HEK293 (cell line): ENCODE measurements at regions not wholly inside any gene's neighbourhood (a gene's known extent, or its start where the extent isn't known, plus 50 kb on each side); places are given as distances from the start of the nearest gene placed in this dataset.

Experiments
- CTCF ChIA-PET: fragments of 350-600 bp; formaldehyde crosslinking; extraction: SDS; loops from one replicate; lab custom pipeline; 2021; ENCODE audit warnings: antibody characterized with exemption; lab: Yijun Ruan, JAX
- POLR2A ChIA-PET: fragments of 300-600 bp; formaldehyde crosslinking; extraction: SDS; loops from one replicate; lab custom pipeline; 2020; ENCODE audit warnings: antibody characterized with exemption, inconsistent platforms; lab: Yijun Ruan, JAX
- H3K27ac ChIP-seq: fragments of 200-500 bp; sonication (Bioruptor generic); 2 replicates; pipeline ENCODE4 v1.5.1; 2014; ENCODE audit warnings: low read depth, low read length, control low read depth, inconsistent platforms; ENCODE audit errors: extremely low read depth
- H3K36me3 ChIP-seq, 2 experiments: fragments of 200-500 bp in 1 of 2; sonication (Bioruptor generic) in 1 of 2; 1 replicate in 1 of 2; 2 replicates in 1 of 2; pipeline ENCODE4 v1.5.1; 2014 to 2017; ENCODE audit warnings: inconsistent platforms in 2 of 2, low read length in 2 of 2; ENCODE audit not compliant: control insufficient read depth in 2 of 2, insufficient read depth in 1 of 2
- H3K4me1 ChIP-seq: fragments of 200-500 bp; sonication (Bioruptor generic); 2 replicates; pipeline ENCODE4 v1.5.1; 2014; ENCODE audit warnings: mild to moderate bottlenecking, low read length, inconsistent platforms; ENCODE audit not compliant: control insufficient read depth, insufficient read depth
- H3K4me3 ChIP-seq: 2 replicates; pipeline ENCODE4 v1.5.1; 2011; ENCODE audit warnings: low read depth, mild to moderate bottlenecking, control low read depth, low read length, moderate library complexity
- H3K9me3 ChIP-seq: fragments of 200-500 bp; sonication (Bioruptor generic); 2 replicates; pipeline ENCODE4 v1.5.1; 2014; ENCODE audit warnings: low read depth, low read length, inconsistent platforms; ENCODE audit not compliant: control insufficient read depth, insufficient read depth
- HOXC10 ChIP-seq: sonication (generic); formaldehyde crosslinking; IDR thresholded peaks from 2 replicates; pipeline ENCODE4 v1.8.1; 2023; ENCODE audit warnings: mild to moderate bottlenecking, missing genetic modification reagents
- PRDM6 ChIP-seq: fragments of 450-650 bp; formaldehyde crosslinking; IDR thresholded peaks from 2 replicates; pipeline ENCODE4 v1.5.1; 2017; ENCODE audit warnings: missing biosample characterization, missing genetic modification characterization
- SP7 ChIP-seq: fragments of 450-650 bp; formaldehyde crosslinking; IDR thresholded peaks from 2 replicates; pipeline ENCODE4 v1.5.1; 2016; ENCODE audit warnings: missing biosample characterization, missing genetic modification characterization
- YY2 ChIP-seq: fragments of 450-650 bp; formaldehyde crosslinking; IDR thresholded peaks from 2 replicates; pipeline ENCODE4 v1.5.1; 2016; ENCODE audit warnings: missing biosample characterization, missing genetic modification characterization
- ZFP37 ChIP-seq: fragments of 450-650 bp; formaldehyde crosslinking; IDR thresholded peaks from 2 replicates; pipeline ENCODE4 v1.5.1; 2016; ENCODE audit warnings: missing biosample characterization, missing genetic modification characterization
- ZNF114 ChIP-seq: fragments of 450-650 bp; formaldehyde crosslinking; IDR thresholded peaks from 2 replicates; pipeline ENCODE4 v1.5.0; 2017; ENCODE audit warnings: missing biosample characterization, missing genetic modification characterization
- ZNF140 ChIP-seq: fragments of 450-650 bp; formaldehyde crosslinking; IDR thresholded peaks from 2 replicates; pipeline ENCODE4 v1.5.1; 2016; ENCODE audit warnings: missing biosample characterization, missing genetic modification characterization
- ZNF292 ChIP-seq: fragments of 450-650 bp; formaldehyde crosslinking; IDR thresholded peaks from 2 replicates; pipeline ENCODE4 v1.5.1; 2016; ENCODE audit warnings: low read depth, missing biosample characterization, missing genetic modification characterization, borderline replicate concordance
- ZNF391 ChIP-seq: fragments of 450-650 bp; formaldehyde crosslinking; IDR thresholded peaks from 2 replicates; pipeline ENCODE4 v1.5.1; 2016; ENCODE audit warnings: low read depth, missing biosample characterization, missing genetic modification characterization, borderline replicate concordance
- ZNF488 ChIP-seq: fragments of 450-650 bp; formaldehyde crosslinking; IDR thresholded peaks from 2 replicates; pipeline ENCODE4 v1.5.1; 2016; ENCODE audit warnings: missing biosample characterization, missing genetic modification characterization
- ZNF510 ChIP-seq: fragments of 450-650 bp; formaldehyde crosslinking; IDR thresholded peaks from 2 replicates; pipeline ENCODE4 v1.5.1; 2018; ENCODE audit warnings: mild to moderate bottlenecking, missing genetic modification characterization, missing biosample characterization; ENCODE audit not compliant: insufficient replicate concordance
- ZNF529 ChIP-seq: fragments of 450-650 bp; formaldehyde crosslinking; IDR thresholded peaks from 2 replicates; pipeline ENCODE4 v1.5.1; 2017; ENCODE audit warnings: missing genetic modification characterization, missing biosample characterization; ENCODE audit not compliant: insufficient replicate concordance
- ZNF530 ChIP-seq: fragments of 450-650 bp; formaldehyde crosslinking; IDR thresholded peaks from 2 replicates; pipeline ENCODE4 v1.5.1; 2016; ENCODE audit warnings: low read depth, missing biosample characterization, missing genetic modification characterization
- ZNF549 ChIP-seq: fragments of 450-650 bp; IDR thresholded peaks from 2 replicates; pipeline ENCODE4 v1.5.1; 2018; ENCODE audit warnings: missing biosample characterization, missing genetic modification characterization, mild to moderate bottlenecking, inconsistent platforms, moderate library complexity
- ZNF596 ChIP-seq: fragments of 450-650 bp; IDR thresholded peaks from 2 replicates; pipeline ENCODE4 v1.5.0; 2018; ENCODE audit warnings: missing biosample characterization, mild to moderate bottlenecking, missing genetic modification characterization, moderate library complexity
- ZNF610 ChIP-seq: fragments of 450-650 bp; formaldehyde crosslinking; IDR thresholded peaks from 2 replicates; pipeline ENCODE4 v1.5.1; 2016; ENCODE audit warnings: missing biosample characterization, missing genetic modification characterization, borderline replicate concordance
- ZNF624 ChIP-seq: fragments of 450-650 bp; formaldehyde crosslinking; IDR thresholded peaks from 2 replicates; pipeline ENCODE4 v1.5.1; 2017; ENCODE audit warnings: missing biosample characterization, missing genetic modification characterization
- ZNF658 ChIP-seq: fragments of 450-650 bp; formaldehyde crosslinking; IDR thresholded peaks from 2 replicates; pipeline ENCODE4; 2016; ENCODE audit warnings: missing biosample characterization, missing genetic modification characterization
- ZNF677 ChIP-seq: fragments of 450-650 bp; IDR thresholded peaks from 2 replicates; pipeline ENCODE4 v1.5.0; 2018; ENCODE audit warnings: missing biosample characterization, mild to moderate bottlenecking, missing genetic modification characterization, moderate library complexity
- ZNF792 ChIP-seq: fragments of 450-650 bp; formaldehyde crosslinking; IDR thresholded peaks from 2 replicates; pipeline ENCODE4 v1.5.1; 2016; ENCODE audit warnings: missing biosample characterization, missing genetic modification characterization
- ZNF843 ChIP-seq: fragments of 450-650 bp; formaldehyde crosslinking; IDR thresholded peaks from 2 replicates; pipeline ENCODE4 v1.5.1; 2016; ENCODE audit warnings: missing biosample characterization, missing genetic modification characterization
- ZSCAN5A ChIP-seq: fragments of 450-650 bp; formaldehyde crosslinking; IDR thresholded peaks from 2 replicates; pipeline ENCODE4 v1.5.1; 2016; ENCODE audit warnings: missing biosample characterization, missing genetic modification characterization
- ZXDB ChIP-seq: fragments of 450-650 bp; formaldehyde crosslinking; IDR thresholded peaks from 2 replicates; pipeline ENCODE4 v1.5.1; 2016; ENCODE audit warnings: missing biosample characterization, missing genetic modification characterization

GRCh38 chr5:162377895-162378294, 310.3 kb downstream of the GABRG2 start (continued):
- TF ChIP-seq ZNF488 (tag by site-specific recombination), result no peak

- TF ChIP-seq YY2 (tag by site-specific recombination) (no peak), ZNF596 (tag by site-specific recombination) (no peak), ZNF677 (tag by site-specific recombination) (no peak), PRDM6 (tag by site-specific recombination) (no peak), ZNF292 (tag by site-specific recombination) (no peak), SP7 (tag by site-specific recombination) (no peak), ZNF140 (no peak)
- ChIA-PET CTCF (no interaction called here), POLR2A (no interaction called here)
- no peaks in the 10 kb centered on the region for H3K36me3 ChIP-seq
- no peak overlapping the region for H3K4me3 ChIP-seq
- H3K4me1 ChIP-seq, result no peaks in the 10 kb centered on the region
- H3K9me3 ChIP-seq, result no peaks in the 10 kb centered on the region
- no peak overlapping the region for H3K27ac ChIP-seq
Measured at GRCh38 chr5:162382839-162383238, 315.3 kb downstream of the GABRG2 start.

GRCh38 chr5:162384225-162384624, 316.7 kb downstream of the GABRG2 start:
- POLR2A ChIA-PET, result no interaction called here

GRCh38 chr5:162391833-162392232, 324.3 kb downstream of the GABRG2 start:
- H3K4me1 ChIP-seq, result no peaks in the 10 kb centered on the region
- no peak overlapping the region for H3K4me3 ChIP-seq
- H3K36me3 ChIP-seq, result no peaks in the 10 kb centered on the region
- ChIA-PET CTCF (no interaction called here), POLR2A (no interaction called here)
- no peaks in the 10 kb centered on the region for H3K9me3 ChIP-seq
- no peak for TF ChIP-seq ZNF530 (tag by site-specific recombination)
- no peak for TF ChIP-seq ZNF549 (tag by site-specific recombination)
- TF ChIP-seq ZNF510 (tag by site-specific recombination), result no peak
- no peak for TF ChIP-seq ZNF843
- TF ChIP-seq ZNF529 (tag by site-specific recombination), result no peak
- TF ChIP-seq ZNF792 (tag by site-specific recombination), result no peak
- no peak for TF ChIP-seq ZFP37 (tag by site-specific recombination)
- no peak for TF ChIP-seq ZSCAN5A (tag by site-specific recombination)
- no peak for TF ChIP-seq ZNF391 (tag by site-specific recombination)
- TF ChIP-seq HOXC10 (CRISPR knock-in tag), result no peak
- TF ChIP-seq ZNF624, result no peak
- TF ChIP-seq ZNF610 (tag by site-specific recombination), result no peak
- no peak for TF ChIP-seq ZNF140
- no peak for TF ChIP-seq ZXDB (tag by site-specific recombination)
- H3K27ac ChIP-seq, result no peak overlapping the region

More at GRCh38 chr5:162384225-162384624, 316.7 kb downstream of the GABRG2 start:
- Histone ChIP-seq H3K36me3 (no peaks in the 10 kb centered on the region), H3K4me3 (no peak overlapping the region), H3K9me3 (no peaks in the 10 kb centered on the region), H3K4me1 (no peaks in the 10 kb centered on the region)
- CTCF ChIA-PET, result interaction anchor here (0.7 kb wide), 1 partner anchor 474 kb away, joined by 4 read pairs; no protein-coding TSS in a partner anchor
- TF ChIP-seq ZNF658 (tag by site-specific recombination) (no peak), ZNF114 (tag by site-specific recombination) (no peak)
- TF ChIP-seq, all 188 proteins: peak for 0
- H3K27ac ChIP-seq, result no peak overlapping the region
